Lower lobe of right lung (tissue), 2 donors: ENCODE measurements at regions not wholly inside any gene's neighbourhood (a gene's known extent, or its start where the extent isn't known, plus 50 kb on each side); places are given as distances from the start of the nearest gene placed in this dataset.

Source experiments
- ATAC-seq, 2 donors: fragments of 200-7000 bp; cut with Tn5 transposase; one replicate each; pipeline ENCODE4 v1.9.1; 2020 to 2022; ENCODE audit warnings: mild to moderate bottlenecking in 2 of 2, moderate library complexity in 2 of 2
- DNase-seq: peaks from one replicate; pipeline ENCODE4 v3.0.0-alpha.2; 2020
- H3K27ac ChIP-seq: fragments of 200-600 bp; one replicate; pipeline ENCODE4 v1.8.0; 2022
- H3K27me3 ChIP-seq: fragments of 200-600 bp; one replicate; pipeline ENCODE4 v1.8.0; 2022; ENCODE audit warnings: low read depth
- H3K36me3 ChIP-seq: fragments of 200-600 bp; one replicate; pipeline ENCODE4 v1.8.0; 2022; ENCODE audit warnings: mild to moderate bottlenecking
- H3K4me1 ChIP-seq: fragments of 200-600 bp; one replicate; pipeline ENCODE4 v1.8.0; 2022
- H3K4me3 ChIP-seq: fragments of 200-600 bp; one replicate; pipeline ENCODE4 v1.8.0; 2022; ENCODE audit warnings: mild to moderate bottlenecking
- H3K9me3 ChIP-seq: fragments of 200-600 bp; one replicate; pipeline ENCODE4 v1.8.0; 2022
- intact Hi-C: fragments of 100-400 bp; cut with DNase I; formaldehyde crosslinking; loops from one replicate; pipeline ENCODE4 v1.11.0; 2022
- TF ChIP-seq, protein P1 (sequence below): fragments of 200-600 bp; IDR thresholded peaks from one replicate; pipeline ENCODE4 v1.8.0; 2022; ENCODE audit warnings: antibody characterized with exemption, mild to moderate bottlenecking
- donor health status: DM: no; HTN: yes; CAD: no; lungs with severe emphysema.

DNA sequence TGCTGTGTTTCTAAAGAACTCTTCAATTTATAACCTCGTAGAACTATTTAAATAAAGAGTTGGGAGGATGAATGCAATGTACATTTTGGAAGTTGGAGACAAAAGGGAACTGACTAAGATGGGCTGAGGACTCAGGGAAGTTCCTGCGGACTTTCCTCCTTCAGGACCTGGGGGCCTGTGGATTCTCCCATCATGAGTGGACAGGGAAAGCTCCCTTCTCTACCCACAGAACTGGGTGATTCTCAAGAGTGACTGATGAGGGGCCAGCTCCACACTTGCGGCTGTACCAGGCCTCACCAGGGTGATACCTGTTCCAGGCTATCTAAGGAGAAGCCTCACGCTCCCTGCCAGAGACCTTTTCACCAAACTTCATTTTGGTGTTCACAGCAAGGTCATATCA, 143.8 kb upstream of the APCDD1 start:
- ATAC-seq (no peak), DNase-seq (no peak)
- Histone ChIP-seq H3K4me1 (no peaks in the 10 kb centered on the region), H3K27me3 (no peaks in the 10 kb centered on the region), H3K27ac (no peak overlapping the region), H3K9me3 (no peaks in the 10 kb centered on the region), H3K4me3 (no peak overlapping the region), H3K36me3 (no peaks in the 10 kb centered on the region)
- intact Hi-C loops: no loop called here
- TF ChIP-seq, protein P1, sequence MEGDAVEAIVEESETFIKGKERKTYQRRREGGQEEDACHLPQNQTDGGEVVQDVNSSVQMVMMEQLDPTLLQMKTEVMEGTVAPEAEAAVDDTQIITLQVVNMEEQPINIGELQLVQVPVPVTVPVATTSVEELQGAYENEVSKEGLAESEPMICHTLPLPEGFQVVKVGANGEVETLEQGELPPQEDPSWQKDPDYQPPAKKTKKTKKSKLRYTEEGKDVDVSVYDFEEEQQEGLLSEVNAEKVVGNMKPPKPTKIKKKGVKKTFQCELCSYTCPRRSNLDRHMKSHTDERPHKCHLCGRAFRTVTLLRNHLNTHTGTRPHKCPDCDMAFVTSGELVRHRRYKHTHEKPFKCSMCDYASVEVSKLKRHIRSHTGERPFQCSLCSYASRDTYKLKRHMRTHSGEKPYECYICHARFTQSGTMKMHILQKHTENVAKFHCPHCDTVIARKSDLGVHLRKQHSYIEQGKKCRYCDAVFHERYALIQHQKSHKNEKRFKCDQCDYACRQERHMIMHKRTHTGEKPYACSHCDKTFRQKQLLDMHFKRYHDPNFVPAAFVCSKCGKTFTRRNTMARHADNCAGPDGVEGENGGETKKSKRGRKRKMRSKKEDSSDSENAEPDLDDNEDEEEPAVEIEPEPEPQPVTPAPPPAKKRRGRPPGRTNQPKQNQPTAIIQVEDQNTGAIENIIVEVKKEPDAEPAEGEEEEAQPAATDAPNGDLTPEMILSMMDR: no peak

DNA sequence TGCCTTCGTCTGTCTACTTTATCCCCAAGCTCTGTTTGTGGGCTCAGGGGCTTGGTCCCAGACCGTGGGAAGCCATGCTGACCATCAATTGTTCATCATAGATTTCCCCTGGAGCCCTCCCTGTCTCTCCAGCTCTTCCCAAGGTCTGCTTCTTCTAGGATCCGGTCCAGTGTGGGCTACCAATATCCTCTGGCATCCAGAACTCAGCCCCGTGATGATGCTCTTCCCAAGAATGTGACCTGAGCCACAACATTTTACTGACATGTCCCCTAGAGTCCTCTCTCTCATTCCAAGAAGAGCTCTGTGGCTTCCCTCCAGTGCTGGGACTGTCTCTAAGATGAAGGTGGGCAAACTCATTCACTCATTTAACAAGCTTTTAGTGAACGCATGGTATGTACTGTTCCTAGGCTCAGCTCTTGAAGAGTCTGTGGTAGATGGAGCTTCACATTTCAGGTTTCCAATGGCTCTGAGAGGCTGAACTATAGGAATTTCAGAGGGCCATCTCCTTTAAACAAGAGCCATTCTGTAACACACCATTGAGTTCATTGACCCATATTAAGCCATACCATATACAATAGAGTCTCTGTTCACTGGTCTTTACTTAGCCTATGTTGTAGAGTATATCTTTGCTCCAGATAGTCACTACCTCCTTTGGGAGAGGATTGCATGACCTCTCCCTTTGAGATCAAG, 142.0 kb upstream of the APCDD1 start:
- no peaks in the 10 kb centered on the region for H3K36me3 ChIP-seq
- ATAC-seq (no peak), DNase-seq (no peak)
- intact Hi-C loops: no loop called here
- H3K9me3 ChIP-seq: no peaks in the 10 kb centered on the region
- H3K4me1 ChIP-seq: no peaks in the 10 kb centered on the region
- no peak overlapping the region for H3K4me3 ChIP-seq
- no peaks in the 10 kb centered on the region for H3K27me3 ChIP-seq
- TF ChIP-seq, protein P1: no peak
- H3K27ac ChIP-seq: no peak overlapping the region

DNA sequence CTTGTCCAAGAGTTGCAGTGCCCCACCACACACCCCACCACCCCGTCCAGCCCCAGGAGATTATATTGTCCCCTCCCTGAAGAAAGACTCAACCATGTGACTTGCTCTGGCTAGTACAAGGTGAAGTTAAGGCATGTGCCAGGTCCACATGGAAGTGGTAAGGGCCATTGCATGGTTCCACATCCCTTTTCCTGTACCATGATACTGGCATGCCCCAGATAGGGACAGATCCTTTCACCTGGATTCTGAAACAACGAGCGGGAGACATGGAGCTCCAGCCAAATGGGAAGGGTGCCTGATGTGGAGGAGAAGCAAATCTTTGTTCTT, 141.5 kb upstream of the APCDD1 start:
- no peaks in the 10 kb centered on the region for H3K4me1 ChIP-seq
- TF ChIP-seq, protein P1: no peak
- H3K27me3 ChIP-seq: no peaks in the 10 kb centered on the region
- intact Hi-C loops: no loop called here
- H3K27ac ChIP-seq: no peak overlapping the region
- DNase-seq (no peak), ATAC-seq (no peak)
- H3K9me3 ChIP-seq: no peaks in the 10 kb centered on the region
- no peaks in the 10 kb centered on the region for H3K36me3 ChIP-seq
- no peak overlapping the region for H3K4me3 ChIP-seq

DNA sequence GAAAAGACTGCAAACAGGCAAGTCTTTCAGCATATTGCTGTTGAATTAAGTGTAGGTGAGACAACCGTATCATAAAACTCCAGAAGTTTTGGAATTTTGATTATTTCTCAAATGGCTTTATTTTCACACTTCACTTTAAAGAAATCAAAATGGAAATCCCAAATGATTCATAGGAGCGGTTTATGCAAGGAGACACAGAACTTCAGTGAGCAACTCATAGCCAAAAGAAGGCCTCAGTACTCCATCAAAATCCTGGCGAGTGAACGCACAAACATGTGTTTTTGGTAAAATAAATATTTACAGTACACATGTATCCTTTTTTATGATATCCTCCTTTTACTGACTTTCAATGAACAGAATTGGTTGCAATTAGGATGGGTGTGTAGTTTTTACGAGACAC, 140.4 kb upstream of the APCDD1 start:
- ATAC-seq: no peak
- intact Hi-C loops: no loop called here

DNA sequence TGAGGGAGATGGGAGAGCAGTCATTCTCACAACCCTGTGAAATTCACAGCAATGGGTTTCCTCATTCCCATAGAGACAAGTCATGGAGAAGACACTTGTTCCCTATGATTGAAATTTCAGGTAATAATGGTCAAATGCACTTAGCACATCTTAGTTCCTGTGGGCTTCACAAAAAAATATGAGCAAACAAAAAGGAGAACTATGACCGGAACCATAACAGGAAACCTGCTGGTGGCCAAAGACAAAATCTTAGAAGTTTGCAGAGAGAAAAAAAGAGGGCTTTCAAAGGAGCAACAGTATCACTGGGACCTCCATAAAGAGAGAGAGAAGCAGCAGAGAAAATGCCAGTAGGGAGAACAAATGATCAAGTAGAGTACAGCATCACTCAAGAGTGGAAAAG, 138.9 kb upstream of the APCDD1 start:
- no peak overlapping the region for H3K4me3 ChIP-seq
- H3K27me3 ChIP-seq: no peaks in the 10 kb centered on the region
- DNase-seq: no peak
- intact Hi-C loops: no loop called here
- H3K27ac ChIP-seq: no peak overlapping the region
- no peaks in the 10 kb centered on the region for H3K36me3 ChIP-seq
- no peak for ATAC-seq
- TF ChIP-seq, protein P1: no peak
- H3K4me1 ChIP-seq: no peaks in the 10 kb centered on the region
- H3K9me3 ChIP-seq: no peaks in the 10 kb centered on the region

More for the DNA sequence above, 140.4 kb upstream of the APCDD1 start:
- H3K4me1 ChIP-seq: no peaks in the 10 kb centered on the region
- DNase-seq: no peak
- H3K9me3 ChIP-seq: no peaks in the 10 kb centered on the region
- TF ChIP-seq, protein P1: no peak
- no peak overlapping the region for H3K4me3 ChIP-seq
- no peaks in the 10 kb centered on the region for H3K27me3 ChIP-seq
- H3K27ac ChIP-seq: no peak overlapping the region
- H3K36me3 ChIP-seq: no peaks in the 10 kb centered on the region

DNA sequence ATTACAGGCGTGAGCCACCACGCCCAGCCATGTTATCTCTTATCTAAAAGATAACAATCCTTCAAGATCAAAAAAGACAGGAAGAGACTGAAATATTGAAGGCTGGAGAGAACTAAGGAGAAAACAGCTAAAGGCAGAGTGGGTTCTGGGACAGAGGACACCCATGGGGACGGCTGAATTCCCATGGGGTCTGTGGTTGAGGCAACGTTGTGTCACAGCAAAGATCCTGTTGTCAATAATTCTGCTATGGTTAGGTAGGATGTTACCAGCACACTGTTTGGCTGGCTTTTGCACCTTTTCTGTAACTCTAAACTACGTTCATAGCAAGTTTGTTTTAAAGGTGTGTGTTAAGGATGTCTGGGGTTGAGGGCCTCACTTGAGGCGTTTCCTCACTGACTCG, 137.7 kb upstream of the APCDD1 start:
- TF ChIP-seq, protein P1: no peak
- H3K27me3 ChIP-seq: no peaks in the 10 kb centered on the region
- no peak overlapping the region for H3K27ac ChIP-seq
- intact Hi-C loops: no loop called here
- no peak for DNase-seq
- H3K36me3 ChIP-seq: no peaks in the 10 kb centered on the region
- no peaks in the 10 kb centered on the region for H3K9me3 ChIP-seq
- H3K4me3 ChIP-seq: no peak overlapping the region
- ATAC-seq: no peak
- H3K4me1 ChIP-seq: no peaks in the 10 kb centered on the region
